Upper lobe of left lung (tissue), 6 donors: ENCODE measurements at regions not wholly inside any gene's neighbourhood (a gene's known extent, or its start where the extent isn't known, plus 50 kb on each side); places are given as distances from the start of the nearest gene placed in this dataset.

ENCODE experiments used
- ATAC-seq, 2 donors: fragments of 200-7000 bp; cut with Tn5 transposase; one replicate each; pipeline ENCODE4 v1.9.1; 2022; ENCODE audit warnings: mild to moderate bottlenecking in 2 of 2, moderate library complexity in 2 of 2; ENCODE audit not compliant: low FRiP score in 2 of 2
- DNase-seq, 2 donors: peaks; one replicate each; pipeline ENCODE4 v3.0.0-alpha.2; 2019 to 2020
- H3K27ac ChIP-seq, 4 donors: fragments of 200-600 bp; sonication (generic); one replicate each; pipeline ENCODE4 v1.5.1; 2016 to 2019
- H3K27me3 ChIP-seq, 4 donors: fragments of 200-600 bp; sonication (generic); one replicate each; pipeline ENCODE4 v1.5.1; 2017 to 2019
- H3K36me3 ChIP-seq, 4 donors: fragments of 200-600 bp; sonication (generic); one replicate each; pipeline ENCODE4 v1.5.1; 2016 to 2019
- H3K4me1 ChIP-seq, 4 donors: fragments of 200-600 bp; sonication (generic); one replicate each; pipeline ENCODE4 v1.5.1; 2018 to 2019
- H3K4me3 ChIP-seq, 4 donors: fragments of 200-600 bp; sonication (generic); one replicate each; pipeline ENCODE4 v1.5.1; 2017 to 2019; ENCODE audit warnings: mild to moderate bottlenecking in 2 of 4, moderate library complexity in 1 of 4
- H3K9me3 ChIP-seq, 4 donors: fragments of 200-600 bp; sonication (generic); one replicate each; pipeline ENCODE4 v1.5.1; 2018 to 2019
- CTCF ChIP-seq, 6 experiments: fragments of 450-650 bp in 4 of 6; fragments of 200-600 bp in 2 of 6; sonication (generic) in 2 of 6; IDR thresholded peaks; one replicate each; pipeline ENCODE4 v1.5.1; 2016 to 2019; ENCODE audit warnings: antibody characterized with exemption in 6 of 6
- EP300 ChIP-seq, 4 donors: sonication (generic); formaldehyde crosslinking; IDR thresholded peaks; one replicate each; pipeline ENCODE4 v1.5.1; 2017; ENCODE audit warnings: antibody characterized with exemption in 4 of 4, control low read depth in 2 of 4
- POLR2A ChIP-seq, 4 donors: fragments of 450-650 bp; IDR thresholded peaks; one replicate each; pipeline ENCODE4 v1.5.1; 2016 to 2017; ENCODE audit warnings: antibody characterized with exemption in 4 of 4, mild to moderate bottlenecking in 2 of 4
- POLR2AphosphoS5 ChIP-seq, 2 donors: sonication (generic); formaldehyde crosslinking; IDR thresholded peaks; one replicate each; pipeline ENCODE4 v1.5.1; 2017; ENCODE audit warnings: antibody characterized with exemption in 2 of 2
- WGBS, 2 donors: methylation state at CpG; one replicate each; pipeline ENCODE4 v1.1.5; 2017 to 2018; 5-methylcytosine and 5-hydroxymethylcytosine counted together
- donor health status: DM: no; HTN: no; CAD: no; lungs with moderate emphysema.
- donor health status: DM: no; HTN: yes; CAD: no; lungs with severe emphysema.

- DNase-seq (peak in 1 of 2 donors; percentile 72), ATAC-seq (peak; percentile 46 to 59)
- Histone ChIP-seq H3K9me3 (no peaks in the 10 kb centered on the region), H3K36me3 (no peaks in the 10 kb centered on the region), H3K27ac (peak overlapping the region in 1 of 4 donors; percentile 48), H3K4me1 (no peaks in the 10 kb centered on the region), H3K27me3 (no peaks in the 10 kb centered on the region), H3K4me3 (no peak overlapping the region)
- TF ChIP-seq POLR2AphosphoS5 (IDR thresholded peaks at IDR 0.05) (peak in 1 of 2 donors; percentile 21), EP300 (IDR thresholded peaks at IDR 0.05) (peak in 2 of 4 donors; percentile 5 to 84), POLR2A (IDR thresholded peaks at IDR 0.05) (no peak), CTCF (IDR thresholded peaks at IDR 0.05) (no peak)
- WGBS, 2 donors = 56 to 68% methylated on average over 4 of the region's 4 CpGs
Measured at GRCh38 chr13:73703606-73704005, 430.6 kb downstream of the KLF12 start.

GRCh38 chr13:73702419-73703071 is 431.7 kb downstream of the KLF12 start:
- WGBS, 2 donors = 44 to 58% methylated on average over 8 of the region's 8 CpGs
- ATAC-seq = no peak
- H3K9me3 ChIP-seq = no peaks in the 10 kb centered on the region
- TF ChIP-seq POLR2AphosphoS5 (IDR thresholded peaks at IDR 0.05) (no peak), EP300 (IDR thresholded peaks at IDR 0.05) (no peak), CTCF (IDR thresholded peaks at IDR 0.05) (no peak), POLR2A (IDR thresholded peaks at IDR 0.05) (no peak)
- H3K4me3 ChIP-seq = no peak overlapping the region
- DNase-seq = no peak
- H3K27me3 ChIP-seq = no peaks in the 10 kb centered on the region
- H3K4me1 ChIP-seq = no peaks in the 10 kb centered on the region
- H3K27ac ChIP-seq = peak overlapping the region in 2 of 4 donors; percentile 40 to 48
- H3K36me3 ChIP-seq = no peaks in the 10 kb centered on the region

- Histone ChIP-seq H3K4me3 (no peak overlapping the region), H3K27ac (no peak overlapping the region), H3K36me3 (no peaks in the 10 kb centered on the region), H3K4me1 (no peaks in the 10 kb centered on the region), H3K9me3 (no peaks in the 10 kb centered on the region), H3K27me3 (no peaks in the 10 kb centered on the region)
- DNase-seq (no peak), ATAC-seq (no peak)
- no peak for TF ChIP-seq EP300 (IDR thresholded peaks at IDR 0.05)
- TF ChIP-seq CTCF (IDR thresholded peaks at IDR 0.05) = no peak
- no peak for TF ChIP-seq POLR2A (IDR thresholded peaks at IDR 0.05)
- TF ChIP-seq POLR2AphosphoS5 (IDR thresholded peaks at IDR 0.05) = no peak
- 95 to 97% methylated on average over 1 of the region's 1 CpG for WGBS, 2 donors
Measured at GRCh38 chr13:73701160-73701559, 433.0 kb downstream of the KLF12 start.

- WGBS, 2 donors = 77 to 82% methylated on average over 3 of the region's 3 CpGs
- Histone ChIP-seq H3K9me3 (no peaks in the 10 kb centered on the region), H3K27ac (no peak overlapping the region), H3K4me1 (no peaks in the 10 kb centered on the region), H3K27me3 (no peaks in the 10 kb centered on the region), H3K4me3 (no peak overlapping the region), H3K36me3 (peaks cover 0 to 5% (median 0%) of the 10 kb centered on the region in 4 donors)
- ATAC-seq = no peak
- no peak for TF ChIP-seq CTCF (IDR thresholded peaks at IDR 0.05)
- no peak for TF ChIP-seq POLR2A (IDR thresholded peaks at IDR 0.05)
- no peak for TF ChIP-seq POLR2AphosphoS5 (IDR thresholded peaks at IDR 0.05)
- no peak for TF ChIP-seq EP300 (IDR thresholded peaks at IDR 0.05)
- DNase-seq = no peak
Measured at GRCh38 chr13:73698859-73699258, 435.3 kb downstream of the KLF12 start.

- no peaks in the 10 kb centered on the region for H3K9me3 ChIP-seq
- DNase-seq (no peak), ATAC-seq (no peak)
- H3K27me3 ChIP-seq = no peaks in the 10 kb centered on the region
- H3K27ac ChIP-seq = no peak overlapping the region
- TF ChIP-seq CTCF (IDR thresholded peaks at IDR 0.05) (no peak), POLR2A (IDR thresholded peaks at IDR 0.05) (no peak), EP300 (IDR thresholded peaks at IDR 0.05) (no peak), POLR2AphosphoS5 (IDR thresholded peaks at IDR 0.05) (no peak)
- peaks cover 0 to 5% (median 0%) of the 10 kb centered on the region in 4 donors for H3K36me3 ChIP-seq
- no peaks in the 10 kb centered on the region for H3K4me1 ChIP-seq
- no peak overlapping the region for H3K4me3 ChIP-seq
Measured at GRCh38 chr13:73697166-73697565, 437.0 kb downstream of the KLF12 start.
